Parathyroid adenoma (tissue), 2 donors: ENCODE measurements at regions not wholly inside any gene's neighbourhood (a gene's known extent, or its start where the extent isn't known, plus 50 kb on each side); places are given as distances from the start of the nearest gene placed in this dataset.

Experiments used
- H2AFZ ChIP-seq: fragments of 300-600 bp; sonication (generic); one replicate; pipeline ENCODE4 v1.7.0; 2017; ENCODE audit warnings: antibody characterized with exemption, mild to moderate bottlenecking
- H3K27ac ChIP-seq: fragments of 300-600 bp; sonication (generic); one replicate; pipeline ENCODE4 v1.7.0; 2017
- H3K27me3 ChIP-seq: fragments of 300-600 bp; sonication (generic); one replicate; pipeline ENCODE4 v1.7.0; 2017; ENCODE audit warnings: low read length; ENCODE audit not compliant: control insufficient read depth, insufficient read depth
- H3K36me3 ChIP-seq: fragments of 300-600 bp; sonication (generic); one replicate; pipeline ENCODE4 v1.7.0; 2017; ENCODE audit warnings: low read length; ENCODE audit not compliant: control insufficient read depth, insufficient read depth
- H3K4me1 ChIP-seq: fragments of 300-600 bp; sonication (generic); one replicate; pipeline ENCODE4 v1.7.0; 2017; ENCODE audit warnings: control low read depth
- H3K4me2 ChIP-seq: fragments of 300-600 bp; sonication (generic); one replicate; pipeline ENCODE4 v1.7.0; 2017; ENCODE audit warnings: low read length
- H3K4me3 ChIP-seq: fragments of 300-600 bp; sonication (generic); one replicate; pipeline ENCODE4 v1.7.0; 2017; ENCODE audit warnings: low read depth, low read length
- H3K79me2 ChIP-seq: fragments of 300-600 bp; sonication (generic); one replicate; pipeline ENCODE4 v1.7.0; 2017; ENCODE audit warnings: control low read depth
- H3K9ac ChIP-seq: fragments of 300-600 bp; sonication (generic); one replicate; pipeline ENCODE4 v1.7.0; 2017; ENCODE audit warnings: mild to moderate bottlenecking
- H3K9me3 ChIP-seq: fragments of 300-600 bp; sonication (generic); one replicate; pipeline ENCODE4 v1.7.0; 2017; ENCODE audit warnings: low read length; ENCODE audit not compliant: control insufficient read depth
- TF ChIP-seq, protein P1 (sequence below): fragments of 300-600 bp; sonication (generic); IDR thresholded peaks from one replicate; pipeline ENCODE4 v1.7.0; 2017; ENCODE audit warnings: antibody characterized with exemption, mild to moderate bottlenecking
- donor health status: primary hyperparathyroidism.

DNA sequence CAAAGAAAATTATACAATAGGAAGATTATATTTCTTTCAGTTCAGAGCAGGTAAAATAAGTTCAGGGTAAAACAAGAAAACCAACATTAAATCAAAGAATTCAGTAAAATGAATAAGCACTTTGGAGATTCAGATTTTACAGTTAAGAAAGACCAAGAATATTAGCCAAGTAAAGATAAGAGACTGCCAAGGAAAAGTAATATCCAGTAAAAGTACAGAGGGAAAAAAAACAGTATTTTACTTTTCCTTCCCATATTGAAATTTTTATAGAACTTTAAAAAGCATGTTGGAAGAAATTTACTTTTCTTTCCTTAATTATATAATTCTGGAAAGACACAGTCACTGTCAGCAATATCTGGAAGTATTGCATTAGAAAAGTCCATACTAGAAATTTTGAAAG lies 393.4 kb downstream of the NFIB start:
- H3K27me3 ChIP-seq = no peaks in the 10 kb centered on the region
- no peaks in the 10 kb centered on the region for H3K4me1 ChIP-seq
- H3K27ac ChIP-seq = no peak overlapping the region
- H3K9ac ChIP-seq = no peak overlapping the region
- no peak overlapping the region for H3K4me3 ChIP-seq
- TF ChIP-seq, protein P1, sequence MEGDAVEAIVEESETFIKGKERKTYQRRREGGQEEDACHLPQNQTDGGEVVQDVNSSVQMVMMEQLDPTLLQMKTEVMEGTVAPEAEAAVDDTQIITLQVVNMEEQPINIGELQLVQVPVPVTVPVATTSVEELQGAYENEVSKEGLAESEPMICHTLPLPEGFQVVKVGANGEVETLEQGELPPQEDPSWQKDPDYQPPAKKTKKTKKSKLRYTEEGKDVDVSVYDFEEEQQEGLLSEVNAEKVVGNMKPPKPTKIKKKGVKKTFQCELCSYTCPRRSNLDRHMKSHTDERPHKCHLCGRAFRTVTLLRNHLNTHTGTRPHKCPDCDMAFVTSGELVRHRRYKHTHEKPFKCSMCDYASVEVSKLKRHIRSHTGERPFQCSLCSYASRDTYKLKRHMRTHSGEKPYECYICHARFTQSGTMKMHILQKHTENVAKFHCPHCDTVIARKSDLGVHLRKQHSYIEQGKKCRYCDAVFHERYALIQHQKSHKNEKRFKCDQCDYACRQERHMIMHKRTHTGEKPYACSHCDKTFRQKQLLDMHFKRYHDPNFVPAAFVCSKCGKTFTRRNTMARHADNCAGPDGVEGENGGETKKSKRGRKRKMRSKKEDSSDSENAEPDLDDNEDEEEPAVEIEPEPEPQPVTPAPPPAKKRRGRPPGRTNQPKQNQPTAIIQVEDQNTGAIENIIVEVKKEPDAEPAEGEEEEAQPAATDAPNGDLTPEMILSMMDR = no peak
- H3K4me2 ChIP-seq = no peak overlapping the region
- H2AFZ ChIP-seq = no peak overlapping the region
- H3K9me3 ChIP-seq = no peaks in the 10 kb centered on the region
- no peaks in the 10 kb centered on the region for H3K36me3 ChIP-seq
- H3K79me2 ChIP-seq = no peaks in the 10 kb centered on the region

DNA sequence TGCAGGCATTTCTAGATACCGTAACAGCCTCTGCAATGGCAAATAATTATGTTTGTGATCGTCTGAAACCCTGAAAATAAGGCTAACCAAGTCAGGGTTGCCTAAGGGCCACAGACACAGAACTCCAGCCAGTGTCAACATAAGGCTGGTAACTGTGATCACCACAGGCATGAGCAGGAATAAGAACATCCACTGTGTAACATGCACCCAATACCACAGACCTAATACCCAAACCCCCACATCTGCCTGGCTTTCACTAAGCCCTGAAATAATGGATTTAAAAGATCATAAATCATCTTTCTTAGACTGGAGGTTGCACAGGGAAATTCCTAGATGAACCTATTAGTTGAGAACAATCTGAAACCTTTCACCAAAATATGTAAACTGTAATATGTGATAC lies 394.5 kb downstream of the NFIB start:
- Histone ChIP-seq H3K9ac (no peak overlapping the region), H3K27me3 (no peaks in the 10 kb centered on the region), H2AFZ (no peak overlapping the region), H3K4me1 (no peaks in the 10 kb centered on the region), H3K9me3 (no peaks in the 10 kb centered on the region), H3K4me3 (no peak overlapping the region), H3K4me2 (no peak overlapping the region), H3K36me3 (no peaks in the 10 kb centered on the region), H3K27ac (no peak overlapping the region), H3K79me2 (no peaks in the 10 kb centered on the region)
- TF ChIP-seq, protein P1 = no peak

DNA sequence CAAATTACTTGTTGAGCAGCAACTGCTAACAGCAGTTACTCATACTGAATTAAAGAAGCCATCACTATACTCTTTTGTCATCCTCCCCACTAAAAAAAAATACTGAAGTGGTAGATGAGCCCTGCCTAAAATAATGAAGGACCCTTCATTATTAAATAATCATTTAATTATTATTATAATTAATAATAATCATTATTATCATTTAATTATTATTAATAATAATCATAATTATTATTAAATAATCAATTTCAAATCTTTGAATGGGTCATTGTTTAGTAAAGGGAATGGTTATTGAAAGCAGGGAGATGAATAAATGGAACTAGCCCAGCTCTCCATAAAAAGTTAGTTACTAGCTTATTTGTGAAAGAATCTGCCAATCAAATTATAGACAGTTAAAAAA lies 396.4 kb downstream of the NFIB start:
- TF ChIP-seq, protein P1 = no peak
- Histone ChIP-seq H3K4me1 (no peaks in the 10 kb centered on the region), H3K4me2 (no peak overlapping the region), H3K9me3 (no peaks in the 10 kb centered on the region), H3K4me3 (no peak overlapping the region), H3K36me3 (no peaks in the 10 kb centered on the region), H3K27ac (no peak overlapping the region), H3K9ac (no peak overlapping the region), H2AFZ (no peak overlapping the region), H3K27me3 (no peaks in the 10 kb centered on the region), H3K79me2 (no peaks in the 10 kb centered on the region)

DNA sequence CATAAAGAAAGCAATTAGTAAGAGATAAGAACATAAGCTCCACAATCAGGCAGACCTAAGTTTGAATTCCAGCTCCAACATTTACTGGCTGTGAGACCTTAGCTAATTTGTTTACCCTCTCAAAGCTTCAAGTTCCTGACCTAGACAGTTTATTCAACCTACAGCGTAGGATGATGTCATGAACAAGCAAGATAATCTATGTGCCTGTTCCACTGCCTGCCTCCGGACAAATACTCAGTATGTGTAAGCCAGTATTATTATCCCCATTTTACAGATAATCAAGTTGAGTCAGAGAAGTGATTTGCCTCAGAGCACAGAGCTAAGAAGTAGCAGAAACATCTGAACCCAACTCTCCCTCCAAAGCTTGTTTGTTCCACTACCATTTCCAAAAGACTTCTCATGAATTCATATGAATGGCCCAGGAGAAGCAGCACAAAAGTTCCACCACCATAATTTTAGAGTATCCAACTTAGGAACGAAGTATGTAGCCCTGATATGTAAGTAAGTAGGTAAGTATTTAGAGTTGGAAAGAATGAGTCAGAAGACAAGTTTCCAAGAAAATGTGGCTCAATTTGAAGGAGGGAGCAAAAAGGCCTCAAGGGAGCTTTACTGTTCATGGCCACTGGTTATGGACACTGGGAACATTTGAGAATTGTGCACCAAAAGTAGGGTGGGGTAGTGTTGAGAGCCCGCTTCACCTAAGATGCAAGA lies 398.2 kb downstream of the NFIB start:
- Histone ChIP-seq H3K4me3 (no peak overlapping the region), H3K4me1 (no peaks in the 10 kb centered on the region), H3K9ac (no peak overlapping the region), H3K27me3 (no peaks in the 10 kb centered on the region), H2AFZ (no peak overlapping the region), H3K36me3 (no peaks in the 10 kb centered on the region), H3K27ac (no peak overlapping the region), H3K9me3 (no peaks in the 10 kb centered on the region), H3K4me2 (no peak overlapping the region), H3K79me2 (no peaks in the 10 kb centered on the region)
- TF ChIP-seq, protein P1 = no peak

DNA sequence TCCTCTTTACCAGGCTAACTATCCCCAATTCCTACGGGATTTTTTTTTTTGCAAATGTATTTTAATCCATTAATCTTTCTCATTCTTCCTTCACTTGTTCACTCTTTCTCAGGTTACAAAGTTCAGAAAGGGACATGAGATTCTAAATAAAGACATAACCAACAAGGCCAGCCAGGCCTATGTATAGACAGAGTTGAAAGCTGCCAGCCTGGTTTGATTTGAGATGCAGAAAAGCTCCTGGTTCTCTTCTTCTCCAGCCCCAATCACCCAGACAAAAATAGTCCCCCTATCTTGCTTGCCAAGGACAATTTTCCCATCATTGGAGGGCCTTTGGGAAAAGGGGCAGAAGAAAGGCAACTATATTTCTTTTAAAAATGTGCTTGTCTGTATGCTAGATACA lies 398.8 kb downstream of the NFIB start:
- Histone ChIP-seq H3K9ac (no peak overlapping the region), H3K79me2 (no peaks in the 10 kb centered on the region), H3K4me3 (no peak overlapping the region), H3K4me2 (no peak overlapping the region), H2AFZ (no peak overlapping the region), H3K27me3 (no peaks in the 10 kb centered on the region), H3K27ac (no peak overlapping the region), H3K36me3 (no peaks in the 10 kb centered on the region), H3K4me1 (no peaks in the 10 kb centered on the region), H3K9me3 (no peaks in the 10 kb centered on the region)
- TF ChIP-seq, protein P1 = no peak
